Stimulated activated CD4-positive, alpha-beta T cell treated with anti-CD3 and anti-CD28 coated beads, TNF-alpha, amount 100 ng/mL, for 1 hour (primary cell): ENCODE measurements at regions not wholly inside any gene's neighbourhood (a gene's known extent, or its start where the extent isn't known, plus 50 kb on each side); places are given as distances from the start of the nearest gene placed in this dataset.

ENCODE experiments used
- DNase-seq, 3 donors: peaks; one replicate each; pipeline ENCODE4 v3.0.0-alpha.2; 2020; ENCODE audit warnings: low read depth in 3 of 3, low spot score in 1 of 3

DNA sequence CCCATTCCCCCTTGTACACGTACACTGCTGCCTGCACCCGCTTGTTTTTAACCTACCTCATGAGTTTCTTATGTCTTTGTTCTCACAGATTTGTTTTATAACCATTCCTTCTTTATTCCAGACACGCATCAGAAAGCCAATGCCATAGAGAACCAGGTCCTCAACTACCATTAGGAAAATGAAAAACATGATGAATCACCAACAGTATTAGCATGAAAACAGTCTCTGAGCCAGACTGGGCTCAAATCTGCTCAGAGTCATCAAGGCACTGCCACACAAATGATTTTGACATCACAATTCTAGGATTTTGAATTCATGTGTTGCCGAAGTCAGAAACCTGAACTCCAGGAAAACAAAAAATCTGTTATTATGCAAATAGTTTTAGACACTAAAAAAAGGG is 394.1 kb upstream of the GRIA1 start:
- DNase-seq: no peak

DNA sequence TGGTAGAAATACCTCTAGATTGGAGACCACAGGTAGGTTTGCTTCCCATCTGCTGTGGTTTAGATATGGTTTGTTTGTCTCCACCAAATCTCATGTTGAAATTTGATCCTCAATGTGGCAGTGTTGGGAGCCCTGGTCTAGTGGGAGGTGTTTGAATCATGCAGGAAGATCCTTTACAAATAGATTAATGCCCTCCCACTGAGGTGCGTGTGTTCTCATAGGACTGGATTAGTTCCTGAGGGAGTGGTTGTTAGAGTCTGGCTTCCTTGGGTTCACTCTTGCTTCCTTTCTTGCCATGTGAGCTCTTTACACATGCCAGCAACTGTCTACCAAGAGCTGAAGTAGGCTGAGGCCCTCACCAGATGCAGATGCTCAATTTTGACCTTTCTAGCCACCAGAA is 391.1 kb upstream of the GRIA1 start:
- DNase-seq: no peak

DNA sequence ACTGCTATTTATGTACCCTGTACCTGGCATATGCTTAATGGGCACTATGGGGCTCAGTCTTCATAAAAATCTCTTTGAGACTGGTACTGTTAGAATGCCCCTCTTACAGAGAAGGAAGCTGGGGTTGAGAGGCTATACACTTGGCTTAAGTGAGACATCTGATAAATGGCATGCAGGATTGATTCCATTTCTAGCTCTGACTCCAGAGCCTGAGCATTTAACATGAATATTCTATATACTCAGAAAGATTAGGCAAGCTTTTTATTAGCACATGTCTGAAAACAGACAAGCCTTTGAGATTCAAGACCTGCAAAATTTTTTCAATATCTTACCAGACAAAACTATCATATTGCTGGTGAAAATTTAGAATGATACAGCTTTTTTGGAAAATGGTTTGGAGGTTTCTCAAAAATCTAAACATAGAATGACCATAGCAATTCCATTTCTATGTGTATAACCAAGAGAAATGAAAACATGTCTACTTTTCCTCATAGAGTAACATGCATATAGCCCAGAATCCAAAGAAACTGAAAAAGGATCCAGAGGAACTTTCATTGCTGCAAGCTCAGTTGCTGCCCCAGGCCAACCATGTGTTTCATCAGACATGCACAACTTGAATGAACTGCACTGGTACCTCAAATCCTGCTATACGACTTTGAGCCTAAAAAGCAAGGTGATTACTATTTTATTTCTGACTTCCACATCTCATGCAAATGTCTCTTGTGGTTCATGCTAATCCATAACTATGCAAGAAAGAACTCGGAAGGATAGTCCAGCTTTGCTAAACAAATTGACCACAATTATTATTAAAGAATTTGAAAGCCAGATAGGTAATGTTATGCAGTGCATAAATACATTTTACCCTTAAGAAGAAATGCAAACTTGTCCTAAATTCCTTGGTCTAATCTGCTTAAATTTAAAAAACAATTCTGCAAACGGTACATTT is 389.0 kb upstream of the GRIA1 start:
- DNase-seq: no peak

DNA sequence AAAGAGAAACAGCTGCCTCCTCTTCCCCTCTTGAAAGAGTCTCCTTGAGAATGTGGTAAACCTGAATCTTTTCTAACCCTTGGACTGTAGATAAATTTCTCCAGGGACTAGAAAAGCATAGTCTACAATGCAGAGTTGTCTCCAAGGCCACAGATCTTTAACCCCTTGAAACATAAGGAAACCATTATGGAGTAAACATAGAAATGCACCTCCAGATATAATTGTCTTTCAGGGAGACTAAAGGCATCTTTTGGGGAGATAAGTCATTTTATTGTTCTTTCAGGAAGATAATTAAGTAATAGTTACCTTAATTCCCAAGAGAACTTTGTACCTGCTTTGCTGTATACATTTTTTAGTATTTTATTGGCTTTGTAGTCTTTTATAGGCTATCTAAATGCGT is 373.6 kb upstream of the GRIA1 start:
- DNase-seq: no peak

DNA sequence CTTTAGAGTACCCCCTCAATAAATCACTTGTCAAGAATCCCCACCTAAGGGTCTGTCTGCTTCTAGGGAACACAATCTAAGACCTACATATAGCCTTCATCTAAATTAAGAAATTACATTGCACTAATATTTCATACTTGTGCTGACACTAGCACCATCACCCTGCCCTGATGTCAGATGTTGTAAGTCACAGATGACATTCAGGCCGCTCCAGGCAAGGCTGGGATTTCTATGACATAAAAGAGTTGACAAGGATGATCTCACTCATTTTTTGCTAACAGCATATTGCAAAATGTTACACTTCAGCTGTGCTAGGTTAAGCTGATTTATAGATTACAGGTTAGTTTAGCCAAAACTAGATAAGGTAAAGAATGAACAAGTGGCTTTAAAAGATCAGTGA is 372.5 kb upstream of the GRIA1 start:
- DNase-seq: no peak

DNA sequence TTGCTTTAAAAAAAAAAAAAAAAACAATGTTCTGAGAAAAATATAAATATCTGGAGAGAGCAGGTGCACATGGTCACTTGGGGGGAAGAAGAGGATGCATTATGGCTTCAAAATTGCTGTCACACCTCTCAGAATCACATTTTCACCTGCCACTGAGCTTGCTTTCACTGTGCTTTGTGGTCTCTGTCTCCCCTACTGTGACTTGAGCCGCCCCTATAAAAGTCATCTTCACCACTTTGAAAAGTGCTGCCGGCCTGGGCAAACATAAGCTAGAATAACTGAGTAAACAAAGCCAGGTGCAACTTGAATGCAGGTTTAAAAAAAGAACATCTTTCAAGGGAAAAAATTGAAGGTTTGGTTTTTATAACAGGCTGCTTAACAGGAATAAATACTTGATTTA is 368.1 kb upstream of the GRIA1 start:
- DNase-seq: no peak

DNA sequence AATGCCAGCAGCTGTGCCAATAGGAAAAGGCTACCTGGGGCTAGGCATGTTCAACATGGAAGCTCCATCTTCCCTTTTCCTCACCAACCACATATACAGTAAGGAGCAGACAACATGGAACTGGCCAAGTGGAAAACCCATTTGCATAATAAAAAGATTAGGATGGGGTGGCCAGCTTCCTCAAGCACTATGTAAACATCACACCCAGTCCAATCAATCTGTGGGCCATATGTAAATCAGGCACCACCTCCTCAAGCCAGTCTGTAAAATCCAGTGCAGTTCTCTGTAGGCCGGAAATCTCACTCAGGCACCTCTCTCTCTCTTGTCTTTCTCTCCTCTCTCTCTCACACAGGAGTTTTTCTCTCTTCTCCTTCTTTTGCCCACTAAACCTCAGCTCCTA is 360.2 kb upstream of the GRIA1 start:
- DNase-seq: no peak

DNA sequence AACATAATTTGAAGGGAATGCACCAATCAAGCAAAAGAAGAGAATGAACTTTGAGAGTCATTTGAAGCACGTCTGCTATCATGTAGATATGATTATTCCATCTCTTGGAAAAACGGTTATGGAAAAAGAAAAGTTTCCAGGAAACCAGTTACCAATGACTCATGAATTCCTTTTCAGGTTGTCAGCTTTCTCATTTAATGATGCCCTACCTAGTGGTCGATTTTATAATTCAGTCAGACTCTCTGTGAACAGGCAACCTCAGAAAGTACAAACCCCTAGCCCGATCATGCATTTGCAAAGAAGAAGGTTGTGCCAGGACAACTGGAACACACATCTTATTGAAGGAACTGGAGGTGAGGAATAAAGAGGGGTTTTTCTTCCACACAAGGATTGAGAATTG is 355.1 kb upstream of the GRIA1 start:
- no peak for DNase-seq

DNA sequence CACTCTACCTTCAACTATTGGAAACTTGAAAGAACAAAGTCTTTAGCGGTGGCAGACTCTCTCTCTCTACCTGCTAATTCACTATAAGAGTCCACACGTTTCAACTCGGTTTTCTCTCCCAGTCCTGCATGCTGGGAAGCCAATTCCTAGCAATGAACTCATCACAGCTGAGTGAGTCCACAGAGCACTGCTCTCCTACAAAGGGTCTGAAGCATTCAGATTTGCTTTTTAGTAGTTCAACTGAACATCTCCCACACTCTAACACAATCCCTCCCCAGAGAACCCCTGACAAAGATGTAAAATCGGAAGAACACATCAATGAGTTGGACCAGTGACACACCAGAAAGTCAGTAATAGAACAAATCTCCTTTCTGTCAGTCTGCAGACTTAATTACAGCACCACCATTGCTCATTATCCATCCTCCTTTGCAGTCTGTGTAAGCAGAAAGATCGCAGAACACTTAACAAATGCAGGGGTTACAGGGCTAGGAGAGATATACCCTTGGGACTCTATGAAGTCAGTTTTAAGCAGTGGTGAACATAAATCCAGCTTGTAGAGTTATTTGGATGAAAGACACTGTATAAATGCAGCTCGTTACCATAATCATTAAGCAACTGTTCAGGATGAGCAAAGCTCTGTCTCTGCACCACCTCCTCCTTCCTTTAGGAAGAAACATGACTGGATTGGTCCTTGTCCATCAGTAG is 353.4 kb upstream of the GRIA1 start:
- no peak for DNase-seq

DNA sequence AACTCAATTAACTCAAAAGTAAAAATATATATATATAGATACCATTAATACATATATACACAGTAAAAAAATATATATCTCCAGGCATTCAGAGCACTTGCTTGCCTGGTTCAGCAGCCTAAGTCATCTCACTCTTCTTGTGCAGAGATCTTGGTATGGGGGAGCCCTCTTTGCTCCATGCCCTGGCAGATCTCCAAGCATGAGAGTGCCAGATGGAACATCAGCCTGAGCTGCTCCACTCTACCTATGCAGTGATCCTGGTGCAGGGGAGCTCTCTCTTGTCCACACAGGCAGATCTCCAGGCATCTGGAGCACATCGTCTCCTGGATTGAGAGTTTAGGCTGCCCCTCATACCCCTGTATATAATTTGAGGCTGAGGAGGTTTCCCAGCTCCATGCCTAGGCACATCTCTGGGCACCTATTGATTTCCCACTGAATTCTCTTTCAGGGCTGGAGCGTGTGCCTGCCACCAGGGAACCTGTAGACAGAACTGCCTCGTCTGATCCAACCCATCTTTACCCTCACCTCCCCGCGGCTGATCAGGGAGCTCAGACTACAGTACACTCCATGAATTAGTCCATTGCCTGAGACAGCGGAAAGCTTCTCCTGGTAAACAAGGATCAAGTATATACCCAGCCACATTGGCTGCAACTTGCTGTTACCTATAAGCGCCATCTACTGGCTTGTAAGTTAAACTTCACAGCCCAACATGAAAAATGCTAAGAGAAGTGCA is 342.4 kb upstream of the GRIA1 start:
- no peak for DNase-seq

DNA sequence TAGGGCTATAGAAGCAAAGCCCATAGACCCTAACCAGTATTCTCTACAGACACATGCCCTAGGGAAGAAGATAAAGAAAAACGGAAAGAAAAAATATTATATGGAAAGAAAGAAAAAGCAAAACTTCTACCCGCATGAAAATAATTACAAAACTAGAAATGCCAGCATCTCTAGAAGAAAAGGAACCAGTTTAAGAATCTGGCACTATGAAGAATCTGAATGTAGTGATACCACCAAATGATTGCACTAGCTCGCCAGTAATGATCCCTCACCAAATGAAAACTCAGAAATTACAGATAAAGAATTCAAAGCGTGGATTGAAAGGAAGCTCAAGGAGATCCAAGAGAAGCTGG is 341.9 kb upstream of the GRIA1 start:
- DNase-seq: no peak

DNA sequence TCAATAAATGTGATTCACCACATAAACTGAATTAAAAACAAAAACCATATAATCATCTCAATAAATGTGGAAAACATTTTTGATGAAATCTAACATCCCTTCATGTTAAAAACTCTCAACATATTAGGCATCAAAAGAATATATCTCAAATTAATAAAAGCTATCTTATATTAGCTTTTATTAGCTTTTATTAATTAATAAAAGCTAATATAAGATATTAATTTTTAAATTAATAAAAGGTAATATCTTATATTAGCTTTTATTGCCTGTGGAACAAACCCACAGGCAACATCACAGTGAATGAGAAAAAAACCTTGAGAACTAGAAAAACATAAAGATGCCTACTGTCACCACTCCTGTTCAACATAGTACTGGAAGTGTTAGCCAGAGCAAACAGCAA is 338.9 kb upstream of the GRIA1 start:
- no peak for DNase-seq

DNA sequence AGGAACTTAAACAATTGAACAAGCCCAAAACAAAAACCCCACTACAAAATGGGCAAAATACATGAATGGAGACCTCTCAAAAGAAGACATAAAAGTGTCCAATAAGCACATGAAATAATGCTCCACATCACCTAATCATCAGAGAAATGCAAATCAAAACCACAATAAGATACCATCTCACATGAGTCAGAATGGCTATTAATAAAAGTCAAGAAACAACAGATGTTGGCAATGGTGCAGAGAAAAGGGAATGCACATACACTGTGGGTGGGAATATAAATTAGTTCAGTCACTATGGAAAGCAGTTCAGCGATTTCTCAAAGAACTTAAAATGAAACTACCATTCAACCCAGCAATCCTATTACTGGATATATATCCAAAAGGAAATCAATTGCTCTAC is 337.4 kb upstream of the GRIA1 start:
- no peak for DNase-seq

DNA sequence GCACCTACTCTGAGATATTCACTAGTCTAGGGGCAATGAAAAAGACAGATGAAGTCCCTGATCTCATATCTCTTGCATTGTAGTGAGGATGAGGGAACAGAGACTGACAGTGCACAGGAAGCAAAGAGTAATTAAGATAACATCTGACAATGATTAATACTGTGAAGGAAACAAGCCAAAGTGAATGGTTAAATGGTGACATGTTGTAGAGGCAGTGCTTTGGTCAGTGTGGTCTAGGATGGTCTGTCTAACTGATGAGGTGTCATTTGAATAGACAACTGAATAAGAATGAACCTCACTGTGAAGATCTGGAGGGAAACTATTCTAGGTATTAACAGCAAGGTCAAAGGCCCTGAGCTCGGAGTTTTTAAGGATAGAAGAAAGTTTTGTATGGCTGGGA is 333.3 kb upstream of the GRIA1 start:
- DNase-seq: no peak

DNA sequence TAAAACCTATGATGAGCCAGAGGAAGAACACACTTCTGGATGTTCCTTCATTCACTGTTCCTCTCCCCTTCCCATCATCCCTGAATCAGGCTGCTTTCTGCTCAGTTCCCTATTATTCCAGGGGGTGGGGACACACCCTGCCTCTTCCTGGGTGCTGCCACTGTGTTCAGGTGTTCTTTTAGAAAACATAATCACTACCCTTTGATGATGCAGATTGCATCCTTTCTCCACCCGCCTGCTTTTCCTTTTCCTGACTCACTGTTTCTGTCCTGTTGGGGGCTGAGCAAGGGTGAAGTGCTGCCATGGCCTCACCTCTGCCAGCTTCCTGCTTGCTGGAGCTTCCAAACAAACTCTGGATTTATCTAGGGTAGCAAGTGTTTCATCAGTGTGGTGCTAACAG is 331.9 kb upstream of the GRIA1 start:
- no peak for DNase-seq

DNA sequence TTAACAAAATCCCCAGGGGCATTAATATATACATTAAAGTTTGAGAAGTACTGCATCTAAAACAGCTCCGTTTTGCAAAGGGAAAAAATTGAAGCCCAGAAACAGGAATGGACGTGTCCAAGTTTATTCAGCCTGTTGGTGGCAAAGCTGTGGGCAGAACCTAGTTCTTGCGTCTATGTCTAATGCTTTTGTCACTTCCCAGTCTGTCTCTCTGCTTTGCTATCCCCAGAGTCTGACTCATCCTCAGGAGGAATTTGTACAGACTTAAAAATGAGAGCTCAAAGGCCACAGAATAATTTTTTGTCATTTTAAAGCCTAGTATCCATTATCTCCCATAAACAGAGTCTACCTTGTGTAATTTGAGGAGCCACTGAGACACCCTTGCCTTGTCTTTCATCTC is 330.9 kb upstream of the GRIA1 start:
- DNase-seq: no peak

DNA sequence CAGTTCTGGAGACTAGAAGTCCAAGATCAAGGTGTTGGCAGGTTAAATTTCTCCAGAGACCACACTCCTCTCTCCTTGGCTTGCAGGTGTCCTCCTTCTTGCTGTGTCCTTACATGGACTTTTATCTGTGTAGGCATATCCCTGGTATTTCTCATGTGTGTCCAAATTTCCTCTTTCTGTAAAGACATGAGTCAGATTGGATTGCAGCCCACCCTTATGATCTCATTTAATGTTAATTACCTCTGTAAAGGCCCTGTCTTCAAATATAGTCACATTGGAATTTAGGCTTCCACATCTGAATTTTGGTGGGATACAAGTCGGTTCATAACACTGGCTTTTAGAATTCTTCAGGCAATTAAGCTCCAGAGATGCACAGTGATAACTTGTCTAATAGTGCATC is 322.2 kb upstream of the GRIA1 start:
- no peak for DNase-seq

DNA sequence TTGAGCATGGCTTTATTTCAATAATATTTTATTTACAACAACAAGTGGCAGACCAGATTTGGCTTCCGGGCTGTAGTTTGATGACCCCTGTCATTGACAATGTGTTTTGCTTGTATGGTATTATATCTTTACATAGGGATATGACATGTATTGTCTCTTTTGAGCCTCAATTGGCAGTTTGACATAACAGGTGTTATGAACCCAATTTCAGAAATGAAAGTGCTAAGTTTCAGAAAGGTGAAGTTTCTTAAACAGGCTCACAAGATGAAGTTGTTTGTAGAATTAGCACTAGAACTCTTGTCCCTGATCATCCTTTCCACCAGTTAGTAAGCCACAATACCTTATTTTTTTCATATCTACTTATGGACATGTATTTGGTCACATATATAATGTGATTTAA is 303.0 kb upstream of the GRIA1 start:
- no peak for DNase-seq

DNA sequence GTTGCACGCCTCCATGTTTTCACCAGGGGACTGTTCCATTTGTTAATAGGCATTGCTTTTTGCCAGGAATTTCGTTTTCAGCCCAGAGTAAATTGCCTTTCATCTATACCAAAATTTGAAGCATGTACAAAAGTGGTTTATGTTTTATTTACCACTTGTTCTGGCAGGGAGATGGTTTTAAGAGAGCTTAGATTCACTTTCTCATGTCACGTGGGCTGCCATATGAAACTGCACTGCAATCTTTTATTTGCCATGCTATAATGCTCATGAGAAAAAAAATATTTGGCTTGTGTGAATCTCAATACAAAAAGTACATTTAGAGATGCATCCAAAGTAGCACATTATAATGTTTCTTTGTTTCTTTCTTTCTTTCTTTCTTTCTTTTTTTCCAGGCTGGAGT is 284.1 kb upstream of the GRIA1 start:
- DNase-seq: no peak

DNA sequence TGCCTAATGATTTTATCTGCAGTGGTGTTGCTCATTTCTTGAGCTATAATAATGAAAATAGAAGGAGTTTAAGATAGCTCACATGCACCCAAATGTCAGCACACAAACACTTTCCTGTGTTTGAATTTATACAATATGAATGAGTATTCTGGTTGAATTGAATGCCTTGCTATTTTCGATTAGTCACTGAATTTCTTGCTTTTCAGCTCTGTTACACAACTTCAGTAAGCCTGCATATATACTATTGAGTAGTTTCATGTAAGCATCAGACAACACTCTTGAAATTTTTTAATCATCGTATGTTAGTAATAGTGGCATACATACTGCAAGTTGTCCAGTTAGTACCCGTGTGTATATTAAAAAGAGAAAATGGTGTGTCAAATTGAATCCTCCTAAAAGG is 281.5 kb upstream of the GRIA1 start:
- DNase-seq: no peak

DNA sequence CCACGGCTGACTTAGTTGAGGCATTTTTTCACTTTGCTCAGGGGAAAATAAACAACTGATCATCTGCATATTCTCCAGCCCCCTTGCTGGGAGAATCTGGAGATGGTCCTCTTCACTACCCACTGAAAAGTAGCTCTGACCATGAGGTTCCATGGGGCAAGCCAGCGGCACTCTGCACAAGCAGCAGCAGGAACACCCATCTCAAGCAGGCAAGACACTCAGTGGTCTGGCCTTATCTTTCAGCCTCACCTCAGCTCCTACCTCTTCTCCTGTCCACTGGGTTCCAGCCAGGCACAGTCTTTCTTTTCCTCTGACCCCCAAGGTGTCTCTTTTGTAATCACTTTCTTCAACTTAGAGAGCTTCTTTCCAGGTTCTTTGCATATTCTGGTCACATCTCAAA is 280.8 kb upstream of the GRIA1 start:
- no peak for DNase-seq

DNA sequence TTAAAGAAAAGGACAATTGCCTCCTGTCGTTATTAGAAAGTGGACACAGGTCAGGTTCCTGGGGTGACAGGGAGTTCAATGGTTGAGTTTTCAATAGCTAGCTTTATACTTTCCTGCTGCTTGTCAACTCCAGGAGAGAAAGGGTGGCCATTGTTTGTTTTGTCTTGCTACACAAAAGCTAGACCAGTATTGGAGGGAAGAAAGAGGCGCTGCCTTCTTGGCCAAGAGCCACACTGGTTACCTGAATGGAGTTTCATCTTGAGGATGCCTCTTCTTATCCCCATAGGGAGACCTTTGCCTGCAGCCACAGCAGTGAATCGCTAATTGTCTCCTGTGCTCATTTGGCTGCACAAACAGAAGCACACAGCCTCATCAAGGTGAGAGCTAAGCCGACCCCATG is 279.4 kb upstream of the GRIA1 start:
- no peak for DNase-seq
